Keratinocyte (primary cell): ENCODE measurements at regions not wholly inside any gene's neighbourhood (a gene's known extent, or its start where the extent isn't known, plus 50 kb on each side); places are given as distances from the start of the nearest gene placed in this dataset.

ENCODE experiments used
- EZH2 ChIP-seq: IDR thresholded peaks from one replicate; pipeline ENCODE4 v1.6.1; 2012; ENCODE audit warnings: inconsistent platforms, mild to moderate bottlenecking, low read length, moderate library complexity
- TF ChIP-seq, protein P1 (sequence below), 3 experiments: IDR thresholded peaks in 1 of 3; conservative IDR thresholded peaks in 1 of 3; optimal IDR thresholded peaks in 1 of 3; 2 replicates in 2 of 3; 3 replicates in 1 of 3; pipeline versions ENCODE3 to v1.5.1; 2011; ENCODE audit warnings: low read length in 3 of 3, mild to moderate bottlenecking in 3 of 3, moderate library complexity in 2 of 3, control low read depth in 1 of 3, inconsistent platforms in 1 of 3; ENCODE audit not compliant: insufficient read depth in 2 of 3; ENCODE audit errors: extremely low read depth in 1 of 3

DNA sequence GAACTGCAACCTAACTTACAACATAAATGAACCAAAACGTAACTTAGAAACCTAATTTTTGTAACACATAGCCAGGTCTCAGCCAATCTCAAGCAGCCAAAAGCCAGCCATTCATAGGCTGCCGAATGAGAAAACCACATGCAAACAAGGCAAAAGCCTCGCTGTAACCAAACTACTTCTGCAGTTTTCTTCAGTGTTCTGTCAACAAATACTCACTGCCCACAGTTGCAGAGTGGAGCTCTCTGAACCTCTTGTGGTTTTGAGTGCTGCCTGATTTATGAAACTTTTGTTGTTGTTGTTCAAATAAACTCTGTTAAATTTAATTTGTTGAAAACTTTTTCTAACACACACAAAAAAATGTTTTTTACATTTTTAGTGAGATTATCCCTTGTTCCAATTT, 251.2 kb downstream of the PAPSS1 start:
- TF ChIP-seq, protein P1, sequence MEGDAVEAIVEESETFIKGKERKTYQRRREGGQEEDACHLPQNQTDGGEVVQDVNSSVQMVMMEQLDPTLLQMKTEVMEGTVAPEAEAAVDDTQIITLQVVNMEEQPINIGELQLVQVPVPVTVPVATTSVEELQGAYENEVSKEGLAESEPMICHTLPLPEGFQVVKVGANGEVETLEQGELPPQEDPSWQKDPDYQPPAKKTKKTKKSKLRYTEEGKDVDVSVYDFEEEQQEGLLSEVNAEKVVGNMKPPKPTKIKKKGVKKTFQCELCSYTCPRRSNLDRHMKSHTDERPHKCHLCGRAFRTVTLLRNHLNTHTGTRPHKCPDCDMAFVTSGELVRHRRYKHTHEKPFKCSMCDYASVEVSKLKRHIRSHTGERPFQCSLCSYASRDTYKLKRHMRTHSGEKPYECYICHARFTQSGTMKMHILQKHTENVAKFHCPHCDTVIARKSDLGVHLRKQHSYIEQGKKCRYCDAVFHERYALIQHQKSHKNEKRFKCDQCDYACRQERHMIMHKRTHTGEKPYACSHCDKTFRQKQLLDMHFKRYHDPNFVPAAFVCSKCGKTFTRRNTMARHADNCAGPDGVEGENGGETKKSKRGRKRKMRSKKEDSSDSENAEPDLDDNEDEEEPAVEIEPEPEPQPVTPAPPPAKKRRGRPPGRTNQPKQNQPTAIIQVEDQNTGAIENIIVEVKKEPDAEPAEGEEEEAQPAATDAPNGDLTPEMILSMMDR (optimal IDR thresholded peaks at IDR 0.05 in 1 of 3, IDR thresholded peaks at IDR 0.05 in 1 of 3, conservative IDR thresholded peaks at IDR 0.05 in 1 of 3; ENCODE audit: extremely low read depth in 1 of 3, insufficient read depth in 2 of 3, low read length in 3 of 3), result no peak
- no peak for TF ChIP-seq EZH2
